ENCODE measurements at regions not wholly inside any gene's neighbourhood (a gene's known extent, or its start where the extent isn't known, plus 50 kb on each side); places are given as distances from the start of the nearest gene placed in this dataset.

DNA sequence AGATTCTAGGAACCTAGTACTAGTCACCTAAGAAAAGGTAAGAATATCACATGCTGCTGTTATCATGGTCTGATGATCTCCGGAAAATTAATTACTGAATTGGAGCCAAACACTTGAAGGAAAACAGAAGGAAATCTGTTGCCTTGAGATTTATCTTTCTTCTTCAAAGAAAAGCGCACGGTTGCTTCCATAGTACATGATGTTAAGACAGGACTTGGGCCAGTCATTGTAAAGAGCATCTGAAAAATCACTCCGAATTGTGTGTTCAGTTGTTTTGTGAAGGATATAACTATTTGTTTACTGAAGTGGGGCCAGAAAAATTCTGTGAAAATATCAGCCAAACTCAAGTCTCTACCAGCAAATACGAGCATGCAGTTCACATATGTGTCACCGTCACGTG is 134.9 kb upstream of the FOXN3 start:
- TF ChIP-seq NBN (IDR thresholded peaks at IDR 0.05; ENCODE audit: low read depth) (no peak), ZNF140 (CRISPR knock-in tag; IDR thresholded peaks at IDR 0.05) (no peak), MXI1 (IDR thresholded peaks at IDR 0.05; ENCODE audit: low read depth, low read length) (no peak), SMC3 (conservative IDR thresholded peaks at IDR 0.05; ENCODE audit: insufficient read depth, low read depth, low read length) (no peak), TBP (optimal IDR thresholded peaks at IDR 0.05; ENCODE audit: low read depth, low read length) (no peak), SREBF2 (CRISPR knock-in tag; IDR thresholded peaks at IDR 0.05) (no peak), ZNF217 (CRISPR knock-in tag; IDR thresholded peaks at IDR 0.05) (no peak), SMAD1 (IDR thresholded peaks at IDR 0.05; ENCODE audit: low read depth, low read length, partially characterized antibody) (no peak), SRSF3 (IDR thresholded peaks at IDR 0.05; ENCODE audit: insufficient read depth, low read length) (no peak), BRCA1 (IDR thresholded peaks at IDR 0.05) (no peak), BRCA1 (CRISPR knock-in tag; IDR thresholded peaks at IDR 0.05) (no peak), RNF2 (IDR thresholded peaks at IDR 0.05) (no peak), RCOR1 (IDR thresholded peaks at IDR 0.05; ENCODE audit: borderline replicate concordance in 1 of 2, low read depth in 2 of 2, low read length in 2 of 2) (no peak)
- TF ChIP-seq, protein P1, sequence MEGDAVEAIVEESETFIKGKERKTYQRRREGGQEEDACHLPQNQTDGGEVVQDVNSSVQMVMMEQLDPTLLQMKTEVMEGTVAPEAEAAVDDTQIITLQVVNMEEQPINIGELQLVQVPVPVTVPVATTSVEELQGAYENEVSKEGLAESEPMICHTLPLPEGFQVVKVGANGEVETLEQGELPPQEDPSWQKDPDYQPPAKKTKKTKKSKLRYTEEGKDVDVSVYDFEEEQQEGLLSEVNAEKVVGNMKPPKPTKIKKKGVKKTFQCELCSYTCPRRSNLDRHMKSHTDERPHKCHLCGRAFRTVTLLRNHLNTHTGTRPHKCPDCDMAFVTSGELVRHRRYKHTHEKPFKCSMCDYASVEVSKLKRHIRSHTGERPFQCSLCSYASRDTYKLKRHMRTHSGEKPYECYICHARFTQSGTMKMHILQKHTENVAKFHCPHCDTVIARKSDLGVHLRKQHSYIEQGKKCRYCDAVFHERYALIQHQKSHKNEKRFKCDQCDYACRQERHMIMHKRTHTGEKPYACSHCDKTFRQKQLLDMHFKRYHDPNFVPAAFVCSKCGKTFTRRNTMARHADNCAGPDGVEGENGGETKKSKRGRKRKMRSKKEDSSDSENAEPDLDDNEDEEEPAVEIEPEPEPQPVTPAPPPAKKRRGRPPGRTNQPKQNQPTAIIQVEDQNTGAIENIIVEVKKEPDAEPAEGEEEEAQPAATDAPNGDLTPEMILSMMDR (IDR thresholded peaks at IDR 0.05 in 2 of 3, conservative IDR thresholded peaks at IDR 0.05 in 1 of 3; ENCODE audit: insufficient read depth in 2 of 3, low read depth in 1 of 3, low read length in 3 of 3), result no peak
